HG03378 (cell line): ENCODE measurements at regions not wholly inside any gene's neighbourhood (a gene's known extent, or its start where the extent isn't known, plus 50 kb on each side); places are given as distances from the start of the nearest gene placed in this dataset.

Source experiments
- ATAC-seq: cut with Tn5 transposase; IDR thresholded peaks from one replicate; pipeline ENCODE4 v1.9.1; 2021; ENCODE audit warnings: mild to moderate bottlenecking, moderate library complexity; ENCODE audit not compliant: unreplicated experiment

GRCh38 chr6:91744566-91744965 lies 1157.7 kb upstream of the MAP3K7 start:
- no peak for ATAC-seq

- ATAC-seq = no peak
These were observed 1156.9 kb upstream of the MAP3K7 start for GRCh38 chr6:91743756-91744155.

- ATAC-seq = no peak
These were observed 1145.1 kb upstream of the MAP3K7 start for GRCh38 chr6:91731939-91732338.

- ATAC-seq = no peak
These were observed 1143.8 kb upstream of the MAP3K7 start for GRCh38 chr6:91730710-91731109.

GRCh38 chr6:91720324-91720723 lies 1133.5 kb upstream of the MAP3K7 start:
- no peak for ATAC-seq

GRCh38 chr6:91719414-91719813 lies 1132.5 kb upstream of the MAP3K7 start:
- ATAC-seq = peak; percentile 55

GRCh38 chr6:91718198-91718597 lies 1131.3 kb upstream of the MAP3K7 start:
- ATAC-seq = peak; percentile 61

GRCh38 chr6:91717094-91717493 lies 1130.2 kb upstream of the MAP3K7 start:
- no peak for ATAC-seq

- no peak for ATAC-seq
These were observed 1129.5 kb upstream of the MAP3K7 start for GRCh38 chr6:91716361-91716760.

GRCh38 chr6:91715171-91715805 lies 1128.4 kb upstream of the MAP3K7 start:
- no peak for ATAC-seq

GRCh38 chr6:91713911-91714310 lies 1127.0 kb upstream of the MAP3K7 start:
- ATAC-seq = no peak

GRCh38 chr6:91711518-91711917 lies 1124.6 kb upstream of the MAP3K7 start:
- no peak for ATAC-seq

- no peak for ATAC-seq
These were observed 1123.5 kb upstream of the MAP3K7 start for GRCh38 chr6:91710342-91710741.

- ATAC-seq = no peak
These were observed 1121.7 kb upstream of the MAP3K7 start for GRCh38 chr6:91708534-91708933.

- no peak for ATAC-seq
These were observed 1118.8 kb upstream of the MAP3K7 start for GRCh38 chr6:91705646-91706045.

- no peak for ATAC-seq
These were observed 1117.7 kb upstream of the MAP3K7 start for GRCh38 chr6:91704531-91704930.

GRCh38 chr6:91697010-91697695 lies 1110.3 kb upstream of the MAP3K7 start:
- no peak for ATAC-seq

GRCh38 chr6:91695221-91695620 lies 1108.3 kb upstream of the MAP3K7 start:
- no peak for ATAC-seq

- no peak for ATAC-seq
These were observed 1107.3 kb upstream of the MAP3K7 start for GRCh38 chr6:91694016-91694654.

GRCh38 chr6:91691449-91691848 lies 1104.6 kb upstream of the MAP3K7 start:
- no peak for ATAC-seq

- no peak for ATAC-seq
These were observed 1096.4 kb upstream of the MAP3K7 start for GRCh38 chr6:91683240-91683639.

- ATAC-seq = no peak
These were observed 1094.4 kb upstream of the MAP3K7 start for GRCh38 chr6:91681296-91681695.
